ENCODE measurements at regions not wholly inside any gene's neighbourhood (a gene's known extent, or its start where the extent isn't known, plus 50 kb on each side); places are given as distances from the start of the nearest gene placed in this dataset.

DNA sequence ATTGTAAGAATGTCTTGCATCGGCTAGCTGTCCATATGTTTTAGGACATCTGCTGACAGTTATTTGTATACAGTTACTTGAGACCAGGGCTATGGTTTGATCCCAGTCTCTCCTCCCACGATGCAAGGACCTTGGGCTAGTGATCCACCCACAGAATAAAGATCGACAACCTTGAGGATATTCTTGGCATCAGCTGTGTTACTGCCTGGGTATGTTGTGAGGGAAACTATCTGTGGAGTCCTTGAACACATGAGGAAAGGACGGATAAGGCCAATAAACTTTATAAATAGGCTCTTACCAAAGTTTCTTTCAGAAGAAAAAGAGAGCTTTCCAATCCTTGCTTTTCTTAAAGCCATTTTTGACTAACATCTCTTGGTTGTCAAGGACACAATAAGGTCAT, 70.8 kb upstream of the HEY2 start:
- no peaks in the 10 kb centered on the region for H3K36me3 ChIP-seq (ENCODE audit: low read length)
- H3F3A ChIP-seq (ENCODE audit: insufficient read depth): no peaks in the 10 kb centered on the region
- no peak overlapping the region for H3K4me3 ChIP-seq (ENCODE audit: insufficient read depth, low read length, poor library complexity, severe bottlenecking)
- H3K9ac ChIP-seq (ENCODE audit: low read length): no peak overlapping the region
- H3K27ac ChIP-seq (ENCODE audit: low read depth, low read length): no peak overlapping the region
- no peaks in the 10 kb centered on the region for H3K9me3 ChIP-seq (ENCODE audit: insufficient read depth, low read length)
- H3K79me2 ChIP-seq (ENCODE audit: insufficient read depth, low read length): no peaks in the 10 kb centered on the region
- no peak for TF ChIP-seq EZH2phosphoT487 (conservative IDR thresholded peaks at IDR 0.05; ENCODE audit: low read length)
- TF ChIP-seq, protein P1, sequence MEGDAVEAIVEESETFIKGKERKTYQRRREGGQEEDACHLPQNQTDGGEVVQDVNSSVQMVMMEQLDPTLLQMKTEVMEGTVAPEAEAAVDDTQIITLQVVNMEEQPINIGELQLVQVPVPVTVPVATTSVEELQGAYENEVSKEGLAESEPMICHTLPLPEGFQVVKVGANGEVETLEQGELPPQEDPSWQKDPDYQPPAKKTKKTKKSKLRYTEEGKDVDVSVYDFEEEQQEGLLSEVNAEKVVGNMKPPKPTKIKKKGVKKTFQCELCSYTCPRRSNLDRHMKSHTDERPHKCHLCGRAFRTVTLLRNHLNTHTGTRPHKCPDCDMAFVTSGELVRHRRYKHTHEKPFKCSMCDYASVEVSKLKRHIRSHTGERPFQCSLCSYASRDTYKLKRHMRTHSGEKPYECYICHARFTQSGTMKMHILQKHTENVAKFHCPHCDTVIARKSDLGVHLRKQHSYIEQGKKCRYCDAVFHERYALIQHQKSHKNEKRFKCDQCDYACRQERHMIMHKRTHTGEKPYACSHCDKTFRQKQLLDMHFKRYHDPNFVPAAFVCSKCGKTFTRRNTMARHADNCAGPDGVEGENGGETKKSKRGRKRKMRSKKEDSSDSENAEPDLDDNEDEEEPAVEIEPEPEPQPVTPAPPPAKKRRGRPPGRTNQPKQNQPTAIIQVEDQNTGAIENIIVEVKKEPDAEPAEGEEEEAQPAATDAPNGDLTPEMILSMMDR (IDR thresholded peaks at IDR 0.05; ENCODE audit: insufficient read depth, low read length, poor library complexity, severe bottlenecking): no peak
- H3K27me3 ChIP-seq (ENCODE audit: low read length): no peaks in the 10 kb centered on the region
- no peaks in the 10 kb centered on the region for H3K9me2 ChIP-seq (replicated peaks; ENCODE audit: insufficient read depth, low read length)
- H3K4me2 ChIP-seq (ENCODE audit: low read depth, low read length, poor library complexity, severe bottlenecking): no peak overlapping the region
- H2AFZ ChIP-seq (ENCODE audit: low read depth, low read length, severe bottlenecking): no peak overlapping the region
- H4K20me1 ChIP-seq (ENCODE audit: low read depth, low read length): no peaks in the 10 kb centered on the region

DNA sequence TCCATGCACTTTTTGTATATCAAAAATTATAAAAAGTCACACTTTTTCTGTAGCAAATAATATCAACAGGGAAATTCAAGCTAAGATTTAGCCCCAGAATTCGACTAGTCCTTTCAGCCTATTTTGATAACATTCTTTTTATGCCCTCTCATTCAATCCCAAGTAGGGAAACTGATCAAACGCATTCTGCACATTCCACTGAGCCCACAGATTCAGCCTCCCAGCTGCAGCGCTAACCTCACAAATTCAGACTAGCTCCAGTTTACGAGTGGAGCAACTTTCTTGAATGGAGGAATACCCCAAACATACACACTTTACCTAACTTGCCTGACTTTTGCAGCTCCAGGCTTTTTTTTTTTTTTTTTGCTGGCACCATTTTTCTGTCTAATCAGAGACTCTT, 70.3 kb upstream of the HEY2 start:
- Histone ChIP-seq H3K9me3 (ENCODE audit: insufficient read depth, low read length) (no peaks in the 10 kb centered on the region), H3K36me3 (ENCODE audit: low read length) (no peaks in the 10 kb centered on the region), H3K27me3 (ENCODE audit: low read length) (no peaks in the 10 kb centered on the region), H4K20me1 (ENCODE audit: low read depth, low read length) (no peaks in the 10 kb centered on the region), H3K27ac (ENCODE audit: low read depth, low read length) (no peak overlapping the region), H3K4me3 (ENCODE audit: insufficient read depth, low read length, poor library complexity, severe bottlenecking) (no peak overlapping the region), H3K9ac (ENCODE audit: low read length) (no peak overlapping the region), H3K9me2 (replicated peaks; ENCODE audit: insufficient read depth, low read length) (no peaks in the 10 kb centered on the region), H3K4me2 (ENCODE audit: low read depth, low read length, poor library complexity, severe bottlenecking) (no peak overlapping the region), H2AFZ (ENCODE audit: low read depth, low read length, severe bottlenecking) (no peak overlapping the region), H3F3A (ENCODE audit: insufficient read depth) (no peaks in the 10 kb centered on the region), H3K79me2 (ENCODE audit: insufficient read depth, low read length) (no peaks in the 10 kb centered on the region)
- no peak for TF ChIP-seq EZH2phosphoT487 (conservative IDR thresholded peaks at IDR 0.05; ENCODE audit: low read length)
- TF ChIP-seq, protein P1 (IDR thresholded peaks at IDR 0.05; ENCODE audit: insufficient read depth, low read length, poor library complexity, severe bottlenecking): no peak

DNA sequence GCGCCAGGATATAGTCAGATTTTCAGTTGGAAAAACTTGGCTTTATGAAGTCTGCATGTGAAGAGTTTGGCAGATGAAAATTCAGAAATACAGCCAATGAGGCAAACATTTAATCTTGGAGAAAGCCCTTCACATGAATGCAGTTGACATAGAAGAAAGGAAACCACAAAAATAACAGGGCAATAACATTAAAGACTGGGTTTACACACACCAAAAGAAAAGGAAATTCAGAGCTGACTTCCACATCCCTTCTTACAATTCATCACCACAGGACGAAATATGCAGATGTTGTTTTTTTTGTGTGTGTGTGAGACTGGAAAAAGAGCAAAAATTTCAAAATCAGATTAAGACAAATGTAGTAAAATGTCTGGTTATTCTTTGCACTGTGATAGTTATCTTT, 69.8 kb upstream of the HEY2 start:
- H3K4me3 ChIP-seq (ENCODE audit: insufficient read depth, low read length, poor library complexity, severe bottlenecking): no peak overlapping the region
- H3K4me2 ChIP-seq (ENCODE audit: low read depth, low read length, poor library complexity, severe bottlenecking): no peak overlapping the region
- no peak overlapping the region for H3K9ac ChIP-seq (ENCODE audit: low read length)
- no peak overlapping the region for H3K27ac ChIP-seq (ENCODE audit: low read depth, low read length)
- H3F3A ChIP-seq (ENCODE audit: insufficient read depth): no peaks in the 10 kb centered on the region
- TF ChIP-seq EZH2phosphoT487 (conservative IDR thresholded peaks at IDR 0.05; ENCODE audit: low read length): no peak
- TF ChIP-seq, protein P1 (IDR thresholded peaks at IDR 0.05; ENCODE audit: insufficient read depth, low read length, poor library complexity, severe bottlenecking): no peak
- H3K79me2 ChIP-seq (ENCODE audit: insufficient read depth, low read length): no peaks in the 10 kb centered on the region
- H3K27me3 ChIP-seq (ENCODE audit: low read length): no peaks in the 10 kb centered on the region
- H3K9me3 ChIP-seq (ENCODE audit: insufficient read depth, low read length): no peaks in the 10 kb centered on the region
- no peaks in the 10 kb centered on the region for H3K9me2 ChIP-seq (replicated peaks; ENCODE audit: insufficient read depth, low read length)
- H4K20me1 ChIP-seq (ENCODE audit: low read depth, low read length): no peaks in the 10 kb centered on the region
- no peak overlapping the region for H2AFZ ChIP-seq (ENCODE audit: low read depth, low read length, severe bottlenecking)
- H3K36me3 ChIP-seq (ENCODE audit: low read length): no peaks in the 10 kb centered on the region

DNA sequence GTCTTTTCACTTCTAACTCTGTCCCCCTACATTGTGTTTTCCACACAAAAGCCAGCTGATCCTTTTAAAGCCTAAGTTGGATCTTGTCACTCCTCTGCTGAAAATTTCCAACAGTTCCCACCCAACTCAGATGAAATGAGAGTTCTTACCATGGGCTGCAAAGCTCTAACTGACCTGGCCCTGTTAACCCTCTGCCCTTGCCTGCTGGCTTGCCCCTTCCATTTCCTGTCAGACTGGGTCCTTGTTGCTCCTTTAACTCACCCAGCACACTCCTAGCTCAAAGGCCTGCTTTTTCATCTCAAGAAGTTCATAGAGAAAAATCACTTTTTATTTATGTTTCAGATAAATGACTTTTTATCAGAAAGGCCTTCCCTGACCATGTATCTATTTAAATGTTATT, 66.5 kb upstream of the HEY2 start:
- TF ChIP-seq, protein P1 (IDR thresholded peaks at IDR 0.05; ENCODE audit: insufficient read depth, low read length, poor library complexity, severe bottlenecking): no peak
- TF ChIP-seq EZH2phosphoT487 (conservative IDR thresholded peaks at IDR 0.05; ENCODE audit: low read length): no peak
- no peak overlapping the region for H3K9ac ChIP-seq (ENCODE audit: low read length)
- no peaks in the 10 kb centered on the region for H3K79me2 ChIP-seq (ENCODE audit: insufficient read depth, low read length)
- no peaks in the 10 kb centered on the region for H3K9me2 ChIP-seq (replicated peaks; ENCODE audit: insufficient read depth, low read length)
- no peaks in the 10 kb centered on the region for H3K9me3 ChIP-seq (ENCODE audit: insufficient read depth, low read length)
- H3K27me3 ChIP-seq (ENCODE audit: low read length): no peaks in the 10 kb centered on the region
- H4K20me1 ChIP-seq (ENCODE audit: low read depth, low read length): no peaks in the 10 kb centered on the region
- H2AFZ ChIP-seq (ENCODE audit: low read depth, low read length, severe bottlenecking): no peak overlapping the region
- no peaks in the 10 kb centered on the region for H3K36me3 ChIP-seq (ENCODE audit: low read length)
- no peaks in the 10 kb centered on the region for H3F3A ChIP-seq (ENCODE audit: insufficient read depth)
- no peak overlapping the region for H3K4me2 ChIP-seq (ENCODE audit: low read depth, low read length, poor library complexity, severe bottlenecking)
- H3K4me3 ChIP-seq (ENCODE audit: insufficient read depth, low read length, poor library complexity, severe bottlenecking): no peak overlapping the region
- H3K27ac ChIP-seq (ENCODE audit: low read depth, low read length): no peak overlapping the region

Measured in SU-DHL-6 (cell line).